ENCODE measurements at regions not wholly inside any gene's neighbourhood (a gene's known extent, or its start where the extent isn't known, plus 50 kb on each side); places are given as distances from the start of the nearest gene placed in this dataset.

GRCh38 chr7:128145191-128145590, 95.9 kb upstream of the LEP start:
- no peak for DNase-seq (ENCODE audit: low read depth in 4 of 4, low spot score in 3 of 4)

- DNase-seq (ENCODE audit: low read depth in 4 of 4, low spot score in 3 of 4): no peak
Measured at GRCh38 chr7:128146052-128146451, 95.0 kb upstream of the LEP start.

- no peak for DNase-seq (ENCODE audit: low read depth in 4 of 4, low spot score in 3 of 4)
Measured at GRCh38 chr7:128148676-128149075, 92.4 kb upstream of the LEP start.

GRCh38 chr7:128150223-128150865, 90.7 kb upstream of the LEP start:
- DNase-seq (ENCODE audit: low read depth in 4 of 4, low spot score in 3 of 4): no peak

- DNase-seq (ENCODE audit: low read depth in 4 of 4, low spot score in 3 of 4): no peak
Measured at GRCh38 chr7:128151635-128152034, 89.4 kb upstream of the LEP start.

GRCh38 chr7:128152721-128153120, 88.4 kb upstream of the LEP start:
- no peak for DNase-seq (ENCODE audit: low read depth in 4 of 4, low spot score in 3 of 4)

GRCh38 chr7:128153436-128153835, 87.6 kb upstream of the LEP start:
- no peak for DNase-seq (ENCODE audit: low read depth in 4 of 4, low spot score in 3 of 4)

GRCh38 chr7:128154504-128154903, 86.6 kb upstream of the LEP start:
- DNase-seq (ENCODE audit: low read depth in 4 of 4, low spot score in 3 of 4): no peak

- no peak for DNase-seq (ENCODE audit: low read depth in 4 of 4, low spot score in 3 of 4)
Measured at GRCh38 chr7:128155100-128155740, 85.9 kb upstream of the LEP start.

- DNase-seq (ENCODE audit: low read depth in 4 of 4, low spot score in 3 of 4): no peak
Measured at GRCh38 chr7:128157906-128158305, 83.2 kb upstream of the LEP start.

- no peak for DNase-seq (ENCODE audit: low read depth in 4 of 4, low spot score in 3 of 4)
Measured at GRCh38 chr7:128158370-128158769, 82.7 kb upstream of the LEP start.

GRCh38 chr7:128160296-128160695, 80.8 kb upstream of the LEP start:
- no peak for DNase-seq (ENCODE audit: low read depth in 4 of 4, low spot score in 3 of 4)

GRCh38 chr7:128161466-128162125, 79.5 kb upstream of the LEP start:
- no peak for DNase-seq (ENCODE audit: low read depth in 4 of 4, low spot score in 3 of 4)

GRCh38 chr7:128162666-128163065, 78.4 kb upstream of the LEP start:
- no peak for DNase-seq (ENCODE audit: low read depth in 4 of 4, low spot score in 3 of 4)

GRCh38 chr7:128163473-128163872, 77.6 kb upstream of the LEP start:
- no peak for DNase-seq (ENCODE audit: low read depth in 4 of 4, low spot score in 3 of 4)

- DNase-seq (ENCODE audit: low read depth in 4 of 4, low spot score in 3 of 4): no peak
Measured at GRCh38 chr7:128164061-128164954, 76.8 kb upstream of the LEP start.

GRCh38 chr7:128164955-128165670, 76.0 kb upstream of the LEP start:
- DNase-seq (ENCODE audit: low read depth in 4 of 4, low spot score in 3 of 4): no peak

- no peak for DNase-seq (ENCODE audit: low read depth in 4 of 4, low spot score in 3 of 4)
Measured at GRCh38 chr7:128165927-128166420, 75.1 kb upstream of the LEP start.

GRCh38 chr7:128166603-128167041, 74.5 kb upstream of the LEP start:
- DNase-seq (ENCODE audit: low read depth in 4 of 4, low spot score in 3 of 4): no peak

- DNase-seq (ENCODE audit: low read depth in 4 of 4, low spot score in 3 of 4): peak; percentile 48 to 67 (median 63)
Measured at GRCh38 chr7:128167042-128167701, 73.9 kb upstream of the LEP start.
